ENCODE measurements at regions not wholly inside any gene's neighbourhood (a gene's known extent, or its start where the extent isn't known, plus 50 kb on each side); places are given as distances from the start of the nearest gene placed in this dataset.

DNA sequence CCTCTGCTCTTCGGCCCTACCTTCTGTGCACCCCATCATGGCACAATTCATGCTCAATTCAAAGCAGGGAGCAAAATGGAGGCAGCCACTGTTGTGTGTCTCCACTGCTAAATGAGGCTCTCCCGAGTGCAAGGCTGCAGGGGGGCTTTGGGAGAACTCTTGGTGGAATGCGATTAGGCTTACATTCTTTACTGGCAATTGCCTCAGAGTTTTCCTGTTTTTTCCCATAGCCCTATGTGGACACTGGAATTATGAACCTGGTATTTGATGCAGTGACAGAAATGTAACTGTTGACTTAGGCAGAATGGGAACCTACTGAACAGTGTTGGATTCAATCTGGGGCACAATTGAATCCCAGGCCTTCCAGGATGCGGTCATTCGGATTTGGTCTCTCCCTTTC lies 187.9 kb upstream of the GMDS start:
- TF ChIP-seq EP300 (IDR thresholded peaks at IDR 0.05) (no peak), CTCF (IDR thresholded peaks at IDR 0.05) (no peak)
